CD4-positive, alpha-beta T cell (primary cell): ENCODE measurements at regions not wholly inside any gene's neighbourhood (a gene's known extent, or its start where the extent isn't known, plus 50 kb on each side); places are given as distances from the start of the nearest gene placed in this dataset.

ENCODE experiments used
- ATAC-seq: fragments of 200-7000 bp; cut with Tn5 transposase; one replicate; pipeline ENCODE4 v1.10.0; 2022; ENCODE audit warnings: mild to moderate bottlenecking; ENCODE audit not compliant: poor library complexity
- CTCF ChIA-PET: fragments of 350-600 bp; sonication (Branson Sonifier 250); formaldehyde crosslinking; loops from one replicate; lab custom pipeline; 2021; ENCODE audit warnings: antibody characterized with exemption, inconsistent platforms; lab: Charles Lee
- POLR2A ChIA-PET: fragments of 350-600 bp; sonication (Branson Sonifier 250); formaldehyde crosslinking; loops from one replicate; lab custom pipeline; 2021; ENCODE audit warnings: antibody characterized with exemption, inconsistent platforms; lab: Charles Lee
- DNase-seq, 14 experiments: peaks; one replicate each; pipeline ENCODE4 v3.0.0-alpha.2; 2013 to 2020; ENCODE audit warnings: mixed read lengths in 2 of 14
- H3K27ac ChIP-seq, 2 donors: one replicate each; pipeline versions ENCODE4 v1.5.1 to v1.7.0; 2013; ENCODE audit warnings: low read length in 2 of 2, low read depth in 1 of 2, mild to moderate bottlenecking in 1 of 2
- H3K27me3 ChIP-seq, 2 experiments: 1 replicate in 1 of 2; 2 replicates in 1 of 2; pipeline versions ENCODE4 v1.6.1 to v1.7.0; 2013; ENCODE audit warnings: low read length in 2 of 2, control low read depth in 1 of 2, mild to moderate bottlenecking in 1 of 2, moderate library complexity in 1 of 2; ENCODE audit not compliant: insufficient read depth in 2 of 2, control insufficient read depth in 1 of 2
- H3K36me3 ChIP-seq: one replicate; pipeline ENCODE4 v1.6.1; 2013; ENCODE audit warnings: low read length, control low read depth; ENCODE audit not compliant: insufficient read depth
- H3K4me1 ChIP-seq: one replicate; pipeline ENCODE4 v1.6.1; 2013; ENCODE audit warnings: low read length, control low read depth; ENCODE audit not compliant: insufficient read depth
- H3K4me3 ChIP-seq: one replicate; pipeline ENCODE4 v1.5.1; 2013; ENCODE audit warnings: mild to moderate bottlenecking, low read length, moderate library complexity
- H3K9me3 ChIP-seq, 2 experiments: 1 replicate in 1 of 2; 2 replicates in 1 of 2; pipeline versions ENCODE4 v1.6.1 to v1.7.0; 2013; ENCODE audit warnings: low read length in 2 of 2, mild to moderate bottlenecking in 2 of 2, control low read depth in 1 of 2, moderate library complexity in 1 of 2; ENCODE audit not compliant: control insufficient read depth in 1 of 2, insufficient read depth in 1 of 2
- H3K27ac Mint-ChIP-seq: one replicate; pipeline ENCODE4 v1.8.0; 2020; ENCODE audit warnings: mixed read lengths
- H3K27me3 Mint-ChIP-seq: one replicate; pipeline ENCODE4 v1.8.0; 2021; ENCODE audit warnings: mixed read lengths
- H3K36me3 Mint-ChIP-seq: one replicate; pipeline ENCODE4 v1.8.0; 2021; ENCODE audit warnings: low read depth, mixed read lengths
- H3K4me1 Mint-ChIP-seq: one replicate; pipeline ENCODE4 v1.8.0; 2021; ENCODE audit warnings: low read depth, mixed read lengths
- H3K4me3 Mint-ChIP-seq: one replicate; pipeline ENCODE4 v1.8.0; 2020; ENCODE audit warnings: mild to moderate bottlenecking, mixed read lengths
- H3K9me3 Mint-ChIP-seq: one replicate; pipeline ENCODE4 v1.8.0; 2020; ENCODE audit warnings: mixed read lengths
- intact Hi-C, 2 experiments: fragments of 100-400 bp; cut with DNase I in 1 of 2; cut with micrococcal nuclease in 1 of 2; formaldehyde crosslinking; loops; one replicate each; pipeline versions ENCODE4 v1.15.1 to v1.9.0; 2023 to 2025; cut with DNase I, micrococcal nuclease
- TF ChIP-seq, protein P1 (sequence below): fragments of 200-600 bp; IDR thresholded peaks from one replicate; pipeline ENCODE4 v1.8.0; 2022; ENCODE audit warnings: antibody characterized with exemption, mild to moderate bottlenecking

DNA sequence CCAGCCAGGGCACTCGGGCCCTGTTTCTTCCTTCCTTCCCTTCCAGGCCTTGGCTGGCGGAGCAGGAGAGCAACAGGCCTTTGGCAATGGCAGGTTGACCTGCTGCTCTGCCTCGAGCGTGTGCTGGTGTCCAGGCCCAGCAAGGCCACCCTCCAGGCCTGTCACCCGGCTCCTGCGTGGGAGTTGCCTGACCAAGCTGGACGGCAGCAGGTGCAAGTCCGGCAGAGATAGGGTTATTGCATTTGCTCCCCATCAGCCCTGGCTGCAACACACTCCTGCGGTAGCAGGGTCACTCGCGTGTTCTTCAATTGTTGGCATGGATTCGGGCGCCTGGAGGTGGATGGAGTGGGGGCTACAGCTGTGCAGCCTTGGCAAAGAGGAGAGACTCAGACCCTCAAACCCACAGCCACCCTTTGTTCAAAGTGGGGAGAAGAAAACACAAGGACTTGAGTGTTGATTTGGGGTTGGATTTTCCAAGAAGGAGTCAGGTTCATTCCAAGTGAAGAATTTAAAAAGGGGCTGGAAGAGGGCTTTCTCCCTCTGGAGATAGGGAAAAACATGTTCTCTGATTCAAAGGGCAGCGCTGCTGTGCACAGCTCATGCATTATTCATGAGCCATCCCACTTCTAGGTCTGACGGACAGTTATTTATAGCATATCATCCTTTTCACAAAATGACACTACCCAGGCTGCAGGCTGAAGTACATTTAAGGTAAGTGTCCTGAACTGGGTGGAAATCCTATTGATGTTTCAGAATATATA lies 64.2 kb upstream of the PITRM1 start:
- Histone ChIP-seq H3K27me3 (peaks cover 0 to 8% of the 10 kb centered on the region in 2 experiments), H3K27ac (no peak overlapping the region), H3K4me3 (no peak overlapping the region), H3K4me1 (peaks cover 4% of the 10 kb centered on the region), H3K36me3 (no peaks in the 10 kb centered on the region), H3K9me3 (no peaks in the 10 kb centered on the region)
- DNase-seq (no peak), ATAC-seq (no peak)
- H3K4me1 Mint-ChIP-seq = peaks cover 5% of the 10 kb centered on the region
- TF ChIP-seq, protein P1, sequence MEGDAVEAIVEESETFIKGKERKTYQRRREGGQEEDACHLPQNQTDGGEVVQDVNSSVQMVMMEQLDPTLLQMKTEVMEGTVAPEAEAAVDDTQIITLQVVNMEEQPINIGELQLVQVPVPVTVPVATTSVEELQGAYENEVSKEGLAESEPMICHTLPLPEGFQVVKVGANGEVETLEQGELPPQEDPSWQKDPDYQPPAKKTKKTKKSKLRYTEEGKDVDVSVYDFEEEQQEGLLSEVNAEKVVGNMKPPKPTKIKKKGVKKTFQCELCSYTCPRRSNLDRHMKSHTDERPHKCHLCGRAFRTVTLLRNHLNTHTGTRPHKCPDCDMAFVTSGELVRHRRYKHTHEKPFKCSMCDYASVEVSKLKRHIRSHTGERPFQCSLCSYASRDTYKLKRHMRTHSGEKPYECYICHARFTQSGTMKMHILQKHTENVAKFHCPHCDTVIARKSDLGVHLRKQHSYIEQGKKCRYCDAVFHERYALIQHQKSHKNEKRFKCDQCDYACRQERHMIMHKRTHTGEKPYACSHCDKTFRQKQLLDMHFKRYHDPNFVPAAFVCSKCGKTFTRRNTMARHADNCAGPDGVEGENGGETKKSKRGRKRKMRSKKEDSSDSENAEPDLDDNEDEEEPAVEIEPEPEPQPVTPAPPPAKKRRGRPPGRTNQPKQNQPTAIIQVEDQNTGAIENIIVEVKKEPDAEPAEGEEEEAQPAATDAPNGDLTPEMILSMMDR = no peak
- no peak overlapping the region for H3K27ac Mint-ChIP-seq
- H3K27me3 Mint-ChIP-seq = peaks cover 21% of the 10 kb centered on the region
- CTCF ChIA-PET = no interaction called here
- no peak overlapping the region for H3K4me3 Mint-ChIP-seq
- POLR2A ChIA-PET = no interaction called here
- no peaks in the 10 kb centered on the region for H3K9me3 Mint-ChIP-seq
- H3K36me3 Mint-ChIP-seq = no peaks in the 10 kb centered on the region
- intact Hi-C loops = no loop called here

DNA sequence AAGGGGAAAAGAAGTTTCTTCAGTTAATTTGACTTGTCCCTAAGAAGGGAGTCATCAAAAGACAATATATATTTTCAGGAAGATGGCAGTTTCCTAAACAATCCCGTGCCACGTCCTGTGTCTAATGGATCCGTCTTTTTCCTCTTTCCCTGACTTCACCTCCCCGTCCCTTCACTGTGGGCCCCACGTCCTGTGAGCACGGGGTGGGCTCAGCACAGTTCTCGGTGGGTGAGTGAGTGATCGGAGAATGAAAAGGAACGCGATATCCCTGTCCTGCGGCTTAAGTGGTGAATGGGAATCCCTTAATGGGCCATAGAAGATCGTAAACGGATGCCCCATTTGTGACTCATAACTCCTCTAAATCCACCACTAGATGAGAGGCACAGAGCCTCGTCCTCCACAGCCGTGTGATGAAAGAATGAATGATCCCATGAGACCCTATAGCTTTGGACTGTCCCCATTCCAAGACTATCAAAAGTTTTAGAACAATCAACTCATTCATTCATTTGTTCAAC lies 63.5 kb upstream of the PITRM1 start:
- CTCF ChIA-PET = no interaction called here

DNA sequence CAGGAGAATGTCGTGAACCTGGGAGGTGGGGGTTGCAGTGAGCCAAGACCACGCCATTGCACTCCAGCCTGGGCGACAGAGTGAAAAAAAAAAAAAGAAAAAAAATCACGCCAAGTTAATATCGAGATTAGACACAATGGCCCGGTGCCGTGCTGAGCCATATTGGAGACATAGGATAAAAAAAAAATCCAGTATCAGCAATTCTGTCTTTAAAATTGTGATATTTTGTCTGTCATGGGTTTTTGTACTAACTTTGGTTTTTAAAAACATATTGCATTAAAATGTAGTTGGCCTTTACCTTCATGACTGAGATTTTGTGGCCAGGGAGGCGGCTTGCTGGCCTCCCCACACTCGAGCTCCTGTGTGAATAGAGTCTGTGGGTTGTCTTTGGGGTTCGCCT lies 62.8 kb upstream of the PITRM1 start:
- ChIA-PET POLR2A (no interaction called here), CTCF (no interaction called here)
- H3K27ac ChIP-seq = no peak overlapping the region
- peaks cover 21% of the 10 kb centered on the region for H3K27me3 Mint-ChIP-seq
- H3K4me3 Mint-ChIP-seq = no peak overlapping the region
- peaks cover 0 to 6% of the 10 kb centered on the region in 2 experiments for H3K27me3 ChIP-seq
- intact Hi-C loops = no loop called here
- DNase-seq (no peak), ATAC-seq (no peak)
- no peaks in the 10 kb centered on the region for H3K36me3 Mint-ChIP-seq
- no peaks in the 10 kb centered on the region for H3K36me3 ChIP-seq
- no peak overlapping the region for H3K27ac Mint-ChIP-seq
- H3K4me1 ChIP-seq = peaks cover 4% of the 10 kb centered on the region
- H3K4me1 Mint-ChIP-seq = peaks cover 5% of the 10 kb centered on the region
- no peaks in the 10 kb centered on the region for H3K9me3 ChIP-seq
- H3K4me3 ChIP-seq = no peak overlapping the region
- TF ChIP-seq, protein P1 = no peak
- no peaks in the 10 kb centered on the region for H3K9me3 Mint-ChIP-seq

More for the DNA sequence above, 63.5 kb upstream of the PITRM1 start:
- Histone ChIP-seq H3K4me3 (no peak overlapping the region), H3K36me3 (no peaks in the 10 kb centered on the region), H3K9me3 (no peaks in the 10 kb centered on the region), H3K27ac (no peak overlapping the region), H3K27me3 (peaks cover 0 to 8% of the 10 kb centered on the region in 2 experiments), H3K4me1 (peaks cover 4% of the 10 kb centered on the region)
- no peak for DNase-seq
- Mint-ChIP-seq H3K27ac (no peak overlapping the region), H3K36me3 (no peaks in the 10 kb centered on the region), H3K9me3 (no peaks in the 10 kb centered on the region), H3K4me3 (no peak overlapping the region), H3K27me3 (peaks cover 21% of the 10 kb centered on the region), H3K4me1 (peaks cover 5% of the 10 kb centered on the region)
- intact Hi-C loops = no loop called here
- POLR2A ChIA-PET = no interaction called here
- TF ChIP-seq, protein P1 = no peak
- ATAC-seq = no peak
